Activated CD8-positive, alpha-beta memory T cell treated with anti-CD3 and anti-CD28 coated beads for 48 hours (primary cell): ENCODE measurements at regions not wholly inside any gene's neighbourhood (a gene's known extent, or its start where the extent isn't known, plus 50 kb on each side); places are given as distances from the start of the nearest gene placed in this dataset.
"Not testable (repeated sequence)": the region's sequence is repeated elsewhere in the genome, so short reads cannot be mapped to it uniquely, and the experiment has no call there.

Experiments
- DNase-seq, 3 experiments: peaks; one replicate each; pipeline ENCODE4 v3.0.0-alpha.2; 2020; ENCODE audit warnings: low read depth in 2 of 3, low spot score in 2 of 3

DNA sequence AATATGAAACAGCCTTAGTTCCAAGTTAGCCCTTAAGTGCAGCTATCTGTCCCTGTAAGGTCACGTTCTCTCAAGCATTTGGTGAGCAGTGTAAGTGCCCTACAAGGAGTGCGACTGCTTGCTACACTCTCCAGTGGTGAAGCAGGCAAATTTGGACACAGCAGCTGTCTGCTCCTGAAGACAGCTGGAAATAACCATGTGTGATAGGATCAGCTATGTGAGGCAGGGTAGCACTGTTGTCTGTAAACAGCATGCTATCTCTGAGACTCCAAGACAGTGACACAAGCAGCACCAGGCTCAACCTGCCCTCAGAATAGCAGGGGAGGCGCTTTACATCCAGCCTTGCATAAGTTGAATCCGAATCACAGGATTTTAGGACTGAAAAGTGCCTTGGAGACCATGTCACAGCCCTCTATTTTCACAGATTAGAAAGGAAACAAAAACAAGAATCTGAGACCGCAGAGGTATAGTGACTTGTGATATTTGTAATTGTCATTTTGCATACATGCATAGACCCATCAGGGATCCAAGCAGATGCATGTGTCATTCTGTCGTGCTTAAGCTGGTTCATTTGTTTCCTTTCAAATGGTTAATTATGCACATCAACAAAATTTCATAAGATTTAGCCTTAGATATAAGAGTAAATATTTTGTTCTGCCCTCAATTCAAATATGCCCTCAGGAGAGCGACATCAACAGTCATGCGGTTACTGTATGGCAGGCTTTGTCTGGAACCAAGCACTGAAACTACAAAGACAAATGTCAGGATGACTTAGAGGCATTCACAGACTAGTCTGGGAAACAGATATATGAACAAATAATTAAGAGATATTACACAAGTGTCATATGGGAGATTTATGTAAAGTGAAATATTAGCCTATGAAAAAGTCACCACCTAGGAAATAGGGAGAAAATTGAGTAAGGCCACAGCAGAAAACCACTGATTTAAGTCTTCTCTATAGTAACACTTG, 134.9 kb upstream of the NRIP1 start:
- DNase-seq: no peak

DNA sequence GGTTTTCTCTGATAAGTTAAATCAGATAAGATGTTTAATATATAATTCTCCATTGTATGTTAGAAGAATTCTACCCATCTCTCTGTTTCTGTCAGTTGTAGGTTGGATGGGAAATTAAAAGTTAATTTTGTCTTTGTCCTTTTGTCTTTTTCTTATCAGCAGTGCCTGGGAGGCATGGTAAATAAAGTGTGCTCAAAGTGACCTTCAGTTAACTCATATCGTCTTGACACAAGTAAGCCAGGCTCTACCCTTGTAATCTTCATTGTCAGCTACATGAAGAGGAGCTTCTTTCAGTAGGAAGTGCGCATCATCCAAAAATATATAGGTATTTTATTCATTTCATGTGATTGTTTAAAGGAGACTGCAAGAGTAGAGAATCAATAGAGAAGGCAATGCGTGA, 138.9 kb upstream of the NRIP1 start:
- no peak for DNase-seq

DNA sequence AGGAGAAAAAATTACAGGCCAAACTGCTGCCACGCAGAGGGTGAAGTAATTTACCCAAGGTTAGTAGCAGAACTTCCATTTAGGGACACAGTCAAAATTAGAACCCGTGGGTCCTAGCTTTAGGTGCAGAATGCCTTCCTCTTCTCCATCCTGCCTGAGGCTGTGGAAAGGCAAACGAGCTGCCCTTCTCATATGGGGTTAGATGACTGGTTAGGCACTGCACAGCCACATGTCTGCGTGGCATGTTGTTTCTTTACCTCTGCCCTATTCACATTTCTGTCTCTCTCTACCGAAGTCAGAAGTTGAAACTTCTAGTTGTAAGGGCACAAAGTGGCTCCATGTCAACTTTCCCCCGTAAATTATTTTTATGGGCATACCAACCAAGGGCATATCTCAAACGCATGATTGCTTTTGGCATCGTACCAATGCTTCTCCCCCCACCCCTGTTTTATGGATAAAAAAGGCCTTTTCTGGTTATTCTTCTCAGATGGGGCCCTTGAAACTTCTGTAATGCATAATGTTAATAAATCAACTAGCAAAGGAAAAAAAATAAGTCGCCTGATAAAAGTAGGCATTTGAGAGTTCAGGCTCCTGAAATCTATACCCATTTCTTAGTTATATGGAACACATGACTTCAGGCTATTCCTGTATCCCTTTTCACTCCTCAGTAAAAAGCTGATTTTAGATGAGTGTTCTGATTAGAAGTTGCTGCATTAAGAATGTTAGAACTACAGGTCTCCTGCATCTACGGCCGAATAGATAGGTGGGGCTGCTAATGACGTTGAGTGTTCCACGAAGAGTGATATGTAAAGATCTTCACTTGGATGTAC, 139.6 kb upstream of the NRIP1 start:
- DNase-seq: no peak

DNA sequence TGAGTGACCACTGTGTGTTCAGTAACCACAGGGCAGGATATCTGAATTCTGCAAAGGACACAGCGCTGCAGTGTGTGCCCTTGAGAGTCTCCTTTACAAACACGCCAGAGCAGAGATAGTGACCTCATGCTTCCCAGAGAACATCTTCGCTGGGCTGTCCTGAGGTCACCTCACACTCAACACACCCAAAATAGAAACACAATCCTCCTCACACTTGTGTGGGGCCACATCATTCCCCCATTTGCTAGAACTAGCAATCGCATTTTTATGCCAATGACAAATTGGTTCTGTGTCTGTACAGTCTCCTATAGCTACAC, 140.1 kb upstream of the NRIP1 start:
- no peak for DNase-seq

DNA sequence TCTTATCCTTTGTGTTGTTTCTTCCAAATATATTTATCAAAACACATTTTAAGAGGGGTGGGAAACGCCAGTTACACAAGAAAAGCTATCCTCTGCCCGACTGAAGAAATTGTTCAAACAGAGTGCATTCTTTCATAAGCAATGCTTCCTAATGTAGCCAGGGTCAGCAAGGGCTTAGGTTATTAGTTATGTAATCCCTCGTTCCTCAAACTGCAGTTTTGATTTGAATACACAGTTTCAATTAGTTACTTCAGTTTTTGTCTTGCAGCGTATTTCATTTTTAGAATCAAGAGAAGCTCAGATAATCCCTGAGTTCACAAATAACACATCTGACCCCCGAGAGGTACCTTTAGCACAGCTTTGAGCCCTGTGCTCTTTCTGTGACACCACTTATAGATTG, 141.7 kb upstream of the NRIP1 start:
- no peak for DNase-seq

DNA sequence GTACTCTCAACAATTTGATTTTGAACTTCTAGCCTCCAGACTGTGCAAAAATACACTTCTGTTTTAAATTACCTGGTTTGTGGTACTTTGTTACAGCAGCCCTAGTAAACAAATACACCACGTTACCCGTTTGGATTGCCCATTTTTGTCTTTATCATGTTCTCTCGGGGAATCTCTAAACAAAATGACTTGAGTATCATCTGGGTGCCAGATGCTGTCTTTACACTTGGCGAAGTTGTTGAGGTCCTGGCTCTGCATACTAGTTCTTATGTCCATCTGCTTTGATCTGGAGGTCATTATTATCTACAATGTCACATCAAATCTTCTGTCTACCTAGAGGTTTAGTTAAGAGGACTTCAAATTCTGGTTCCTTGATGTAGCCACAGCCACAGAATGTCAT, 142.4 kb upstream of the NRIP1 start:
- no peak for DNase-seq

DNA sequence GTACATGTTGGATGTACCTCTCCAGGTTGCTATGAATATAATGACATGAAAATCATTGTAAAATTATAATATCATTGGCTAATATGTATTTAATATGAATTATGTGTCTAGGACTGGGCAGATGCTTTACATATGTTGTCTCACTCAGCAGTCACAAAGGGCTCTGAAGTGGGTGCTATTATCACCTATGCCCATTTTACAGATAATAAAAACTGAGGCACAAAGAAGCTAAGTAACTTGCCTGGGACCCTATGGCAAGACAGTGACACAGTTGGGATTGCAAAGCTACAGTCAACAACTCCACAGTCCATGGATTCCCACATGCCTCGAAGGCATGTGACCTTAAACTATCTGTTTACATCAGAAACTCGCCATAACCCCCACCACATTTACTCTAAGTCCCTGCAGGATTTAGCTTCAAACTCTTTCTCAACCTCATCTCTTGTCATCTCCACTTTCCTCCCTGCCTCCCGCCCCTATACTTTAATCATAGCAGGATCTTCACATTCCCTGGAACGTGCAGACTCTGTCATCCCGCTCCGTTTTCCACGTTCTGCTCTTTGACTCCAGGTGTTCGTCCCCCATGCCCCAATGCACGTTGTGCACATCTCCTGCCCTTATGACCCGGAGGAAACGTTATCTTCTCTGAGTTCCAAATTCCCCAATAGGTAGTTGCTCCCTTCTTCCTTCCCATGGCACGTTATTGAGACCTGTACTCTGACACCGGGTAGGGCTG, 143.0 kb upstream of the NRIP1 start:
- DNase-seq: no peak

DNA sequence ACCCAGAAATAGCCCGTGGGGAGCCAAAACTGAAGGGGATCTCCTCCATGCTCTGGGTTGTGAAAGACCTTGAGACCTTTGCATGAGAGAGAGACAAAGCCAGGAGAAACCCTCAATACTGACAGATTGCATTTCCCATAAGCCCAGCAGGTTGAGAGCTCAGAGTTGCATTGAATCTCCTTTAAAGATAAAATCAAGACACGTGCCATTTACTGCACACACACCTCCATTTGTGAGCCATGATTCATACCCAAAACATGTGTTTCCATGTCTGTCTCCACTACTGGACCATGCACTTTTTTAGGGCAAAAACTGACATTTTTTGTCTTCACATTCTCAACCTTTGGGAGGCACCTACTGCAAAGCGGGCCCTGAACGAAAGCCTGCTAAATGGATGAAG, 144.0 kb upstream of the NRIP1 start:
- no peak for DNase-seq

DNA sequence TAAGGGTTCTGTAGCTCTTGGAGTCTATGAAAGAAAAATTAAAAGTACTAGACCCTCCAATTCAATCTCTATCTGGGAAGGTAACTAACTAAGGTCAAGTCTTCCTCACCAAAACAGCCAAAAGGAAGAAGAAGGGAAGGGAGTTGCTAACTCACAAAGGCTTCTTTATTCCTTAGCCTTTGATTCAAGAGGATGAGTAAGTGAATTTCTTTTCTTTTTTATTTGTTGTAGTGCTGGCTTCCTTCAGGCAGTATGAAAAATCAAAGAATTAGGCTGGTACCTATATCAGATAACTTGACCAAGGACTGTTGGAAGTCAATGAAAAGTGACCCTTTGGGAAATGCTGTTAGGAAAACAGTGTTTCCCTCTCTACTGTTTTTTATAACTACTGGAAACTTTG, 144.4 kb upstream of the NRIP1 start:
- DNase-seq: no peak

DNA sequence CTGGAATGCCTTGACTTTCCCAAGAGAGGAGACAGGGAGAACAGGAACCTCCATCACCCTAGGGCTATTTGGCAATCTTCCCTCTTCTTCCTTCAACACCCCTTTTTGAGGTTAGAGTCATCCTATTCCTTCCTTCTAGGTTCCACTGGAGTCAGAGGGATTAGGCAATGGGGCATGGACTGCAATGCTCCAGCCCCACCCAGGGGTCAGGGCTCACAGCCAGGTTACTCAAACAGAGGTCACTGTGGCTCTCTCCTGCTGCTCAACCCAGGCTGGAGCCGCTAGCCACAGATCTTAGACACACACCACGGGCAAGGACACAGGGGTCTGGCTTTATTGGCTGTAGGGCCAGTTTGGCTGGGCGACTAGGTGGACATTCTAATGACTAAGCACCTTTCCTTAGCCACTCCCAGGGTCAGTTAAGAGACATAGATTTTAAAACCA, 145.5 kb upstream of the NRIP1 start:
- DNase-seq: no peak

DNA sequence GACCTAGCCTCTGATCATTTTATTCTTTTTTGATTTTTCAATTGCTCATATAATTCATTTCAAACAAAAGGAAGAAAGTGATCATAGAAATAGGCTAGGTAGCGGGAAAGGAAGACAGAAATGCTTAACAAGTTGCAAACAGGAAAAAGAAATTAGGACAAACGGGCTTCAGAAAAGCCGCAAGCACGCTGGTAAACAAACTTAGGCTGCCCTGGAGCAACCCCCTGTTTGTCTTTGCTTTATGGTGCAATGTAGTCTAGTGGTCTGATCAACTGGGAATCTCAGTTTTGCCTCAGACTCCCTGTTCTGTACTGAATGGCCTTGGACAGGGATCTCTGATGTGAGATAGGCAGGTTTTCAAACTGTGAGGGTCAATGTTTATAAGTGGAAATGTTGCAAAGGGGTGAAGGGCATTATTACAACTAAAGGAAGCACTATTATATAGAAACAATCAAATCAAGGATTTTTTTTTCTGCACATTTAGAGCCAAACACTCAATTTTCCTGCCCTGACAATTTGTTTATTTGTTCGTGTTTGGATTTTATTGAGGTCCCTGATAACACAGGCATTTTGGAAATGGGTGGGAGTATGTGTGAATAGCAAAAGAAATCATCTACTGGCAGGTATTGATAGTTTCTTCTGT, 146.8 kb upstream of the NRIP1 start:
- no peak for DNase-seq

DNA sequence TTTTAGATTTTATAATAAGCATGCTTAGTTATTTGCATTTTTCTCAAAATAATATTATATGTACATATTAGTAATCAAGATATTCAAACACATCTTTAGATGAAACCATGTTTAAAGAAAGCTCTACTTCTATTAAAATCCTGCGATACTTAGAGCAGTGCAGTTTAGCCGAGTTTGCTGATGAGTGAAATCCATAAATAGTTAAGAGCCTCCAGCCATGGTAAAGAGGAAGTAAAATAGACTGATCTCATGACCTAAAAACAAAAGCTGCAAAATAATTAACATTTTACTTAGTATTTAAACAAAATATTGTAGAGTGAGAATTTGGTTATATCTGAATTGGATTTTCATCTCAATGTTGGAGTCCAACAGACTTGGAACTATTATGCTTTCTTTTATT, 147.4 kb upstream of the NRIP1 start:
- no peak for DNase-seq

DNA sequence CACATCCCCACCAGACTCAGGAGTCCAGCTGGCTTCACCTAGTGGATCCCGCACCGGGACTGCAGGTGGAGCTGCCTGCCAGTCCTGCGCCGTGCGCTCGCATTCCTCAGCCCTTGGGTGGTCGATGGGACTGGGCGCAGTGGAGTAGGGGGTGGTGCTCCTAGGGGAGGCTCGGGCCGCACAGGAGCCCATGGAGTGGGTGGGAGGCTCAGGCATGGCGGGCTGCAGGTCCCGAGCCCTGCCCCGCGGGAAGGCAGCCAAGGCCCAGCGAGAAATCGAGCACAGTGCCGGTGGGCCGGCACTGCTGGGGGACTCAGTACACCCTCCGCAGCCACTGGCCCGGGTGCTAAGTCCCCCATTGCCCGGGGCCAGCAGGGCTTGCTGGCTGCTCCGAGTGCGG, 153.7 kb upstream of the NRIP1 start:
- not testable (repeated sequence) for DNase-seq

DNA sequence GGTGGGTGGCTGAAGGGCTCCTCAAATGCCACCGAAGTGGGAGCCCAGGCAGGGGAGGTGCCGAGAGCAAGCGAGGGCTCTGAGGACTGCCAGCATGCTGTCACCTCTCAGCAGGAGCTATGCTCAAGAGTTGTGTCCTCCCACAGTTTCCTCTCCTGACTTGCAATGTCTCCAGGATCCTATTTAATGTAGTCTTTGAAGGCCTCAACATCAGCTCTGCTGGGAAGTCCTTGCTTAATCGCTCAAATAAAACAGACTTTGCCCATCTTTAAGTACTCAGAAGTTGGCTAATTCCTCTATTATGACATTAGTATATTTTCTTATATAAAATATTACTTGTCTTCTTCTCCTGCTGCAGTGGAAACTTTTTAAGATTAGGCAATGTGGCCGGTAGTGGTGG, 154.2 kb upstream of the NRIP1 start:
- DNase-seq: no peak

DNA sequence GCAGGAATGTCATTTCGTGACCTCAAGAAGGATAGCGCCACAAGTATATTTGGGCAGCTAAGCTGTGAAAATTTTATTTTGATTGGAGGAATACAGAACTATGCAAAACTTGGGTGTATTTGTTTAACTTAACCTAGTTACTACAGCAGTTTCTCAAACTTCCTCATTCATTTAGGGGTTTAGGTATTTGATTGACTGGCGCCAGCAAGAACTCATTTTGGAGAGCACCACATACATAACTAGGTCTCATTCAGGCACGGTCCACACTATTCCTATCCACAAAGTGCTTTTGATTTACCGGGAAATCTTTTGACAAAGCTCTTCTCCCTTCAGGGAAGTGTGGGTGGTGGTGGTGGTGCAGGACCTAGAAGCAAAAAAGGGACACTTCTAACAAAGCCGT, 155.1 kb upstream of the NRIP1 start:
- no peak for DNase-seq

DNA sequence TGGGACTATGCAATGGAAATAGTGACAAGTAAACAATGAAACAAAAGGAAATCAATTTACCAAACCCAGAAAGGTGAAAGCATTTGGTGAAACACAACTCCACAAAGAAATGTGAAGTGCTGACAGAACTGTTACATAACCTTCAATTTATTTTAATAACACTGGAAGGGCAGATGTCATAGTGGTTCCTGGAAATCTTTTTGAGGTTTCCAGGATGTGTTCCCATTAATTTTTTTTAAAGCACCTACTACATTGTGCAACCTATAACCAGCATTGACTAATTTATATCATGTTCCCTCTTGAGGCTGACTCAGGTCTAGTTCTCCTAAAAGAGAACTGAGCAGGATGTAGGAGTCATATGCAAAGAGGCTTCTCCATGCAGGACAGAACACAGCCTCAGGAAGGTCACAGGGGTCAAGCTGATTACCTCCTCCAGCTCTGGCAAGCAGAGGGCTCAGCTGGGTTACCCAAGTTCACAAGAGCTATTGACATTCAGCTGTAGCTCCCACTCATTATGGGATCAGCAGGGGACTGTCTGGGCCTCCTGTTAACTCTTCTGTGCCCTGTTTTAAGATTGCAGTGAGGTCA, 157.1 kb upstream of the NRIP1 start:
- DNase-seq: no peak

DNA sequence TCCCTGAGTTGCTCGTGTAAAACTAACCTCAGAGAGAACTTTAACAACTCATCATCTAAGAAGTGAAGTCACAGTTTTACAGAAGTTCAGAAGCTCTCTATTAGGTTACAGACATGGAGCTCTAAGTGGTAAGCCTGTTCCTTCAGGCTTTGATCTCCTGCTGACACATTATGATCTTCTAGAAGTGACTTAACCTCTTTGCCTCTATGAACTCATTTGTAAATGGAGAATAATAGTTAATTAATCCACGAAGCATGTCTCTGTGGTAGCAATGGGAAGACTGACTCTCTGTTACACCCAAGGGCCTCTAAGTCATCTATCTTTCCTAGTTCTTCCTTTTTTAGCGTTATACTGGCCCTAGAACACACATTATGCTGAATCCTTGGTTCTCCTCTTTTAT, 157.9 kb upstream of the NRIP1 start:
- no peak for DNase-seq

DNA sequence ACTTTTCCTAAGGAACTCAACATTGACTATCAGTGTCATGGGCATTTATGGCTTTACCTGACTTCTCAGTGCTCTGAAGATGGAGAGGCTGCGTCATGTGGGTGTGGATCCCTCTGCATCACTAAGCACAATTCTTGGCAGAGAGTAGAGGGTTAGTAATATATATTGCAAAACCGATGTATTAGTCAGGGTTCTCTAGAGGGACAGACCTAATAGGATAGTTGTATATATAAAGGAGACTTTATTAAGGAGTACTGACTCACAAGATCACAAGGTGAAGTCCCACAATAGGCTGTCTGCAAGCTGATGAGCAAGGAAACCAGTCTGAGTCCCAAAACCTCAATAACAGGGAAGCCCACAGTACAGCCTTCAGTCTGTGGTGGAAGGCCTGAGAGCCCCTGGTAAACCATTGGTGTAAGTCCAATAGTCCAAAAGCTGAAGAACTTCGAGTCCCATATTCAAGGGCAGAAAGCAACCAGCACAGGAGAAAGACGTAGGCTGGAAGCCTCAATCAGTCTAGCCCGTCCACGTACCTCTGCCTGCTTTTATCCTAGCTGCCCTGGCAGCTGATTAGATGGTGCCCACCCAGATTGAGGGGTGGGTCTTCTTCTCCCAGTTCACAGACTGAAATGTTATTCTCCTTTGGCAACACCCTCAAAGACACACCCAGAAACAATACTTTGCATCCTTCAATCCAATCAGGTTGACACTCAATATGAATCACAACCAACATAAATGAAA, 159.7 kb upstream of the NRIP1 start:
- DNase-seq: no peak

DNA sequence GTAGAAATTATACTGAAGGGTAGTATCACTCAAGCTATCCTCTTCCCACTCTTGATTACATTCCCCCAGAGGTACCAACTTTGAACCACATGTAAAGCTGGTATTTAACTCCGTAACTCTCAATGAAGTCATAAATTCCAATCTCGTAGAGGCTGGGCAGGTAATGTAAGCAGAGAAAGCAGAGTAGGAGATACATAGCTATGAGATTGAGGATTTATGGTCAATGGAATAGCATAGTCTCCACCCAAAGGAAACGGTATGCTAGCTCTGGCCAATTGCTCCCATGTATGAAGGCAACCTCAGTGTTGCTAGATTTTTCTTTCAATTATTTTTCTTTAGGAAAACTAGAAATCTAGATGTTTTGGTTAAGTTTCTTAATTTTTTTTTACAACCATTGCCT, 163.1 kb upstream of the NRIP1 start:
- no peak for DNase-seq

DNA sequence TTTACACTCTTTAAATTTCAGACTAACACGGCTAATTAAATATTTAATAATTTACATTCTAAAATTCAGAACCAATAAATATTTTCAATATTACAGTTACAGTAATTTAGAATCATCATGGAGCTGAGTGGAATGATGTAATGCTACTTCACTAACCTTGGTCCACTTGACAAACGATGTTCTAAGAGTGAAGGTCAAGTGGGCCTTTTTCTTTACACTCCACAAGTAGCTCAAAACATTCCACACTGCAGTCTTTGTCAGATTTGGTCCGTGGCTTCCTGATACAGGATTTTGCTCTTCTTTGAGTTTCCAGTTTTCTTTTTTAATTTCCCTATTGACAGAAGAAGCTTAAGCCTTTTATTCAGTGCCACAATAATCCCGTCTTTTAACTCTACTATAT, 164.6 kb upstream of the NRIP1 start:
- no peak for DNase-seq
